NCI-H2081 treated with DMSO at 0.1 percent for 48 hours (cell line): ENCODE measurements at regions not wholly inside any gene's neighbourhood (a gene's known extent, or its start where the extent isn't known, plus 50 kb on each side); places are given as distances from the start of the nearest gene placed in this dataset.

ENCODE experiments used
- DNase-seq: peaks from one replicate; lab custom pipeline; 2025; lab: John Stamatoyannopoulos, UW

GRCh38 chr9:97747201-97747965 is 50.2 kb upstream of the XPA start:
- DNase-seq = no peak

- DNase-seq = no peak
These were observed 51.4 kb upstream of the XPA start for GRCh38 chr9:97748525-97748924.

GRCh38 chr9:97749928-97750327 is 52.8 kb upstream of the XPA start:
- no peak for DNase-seq

DNA sequence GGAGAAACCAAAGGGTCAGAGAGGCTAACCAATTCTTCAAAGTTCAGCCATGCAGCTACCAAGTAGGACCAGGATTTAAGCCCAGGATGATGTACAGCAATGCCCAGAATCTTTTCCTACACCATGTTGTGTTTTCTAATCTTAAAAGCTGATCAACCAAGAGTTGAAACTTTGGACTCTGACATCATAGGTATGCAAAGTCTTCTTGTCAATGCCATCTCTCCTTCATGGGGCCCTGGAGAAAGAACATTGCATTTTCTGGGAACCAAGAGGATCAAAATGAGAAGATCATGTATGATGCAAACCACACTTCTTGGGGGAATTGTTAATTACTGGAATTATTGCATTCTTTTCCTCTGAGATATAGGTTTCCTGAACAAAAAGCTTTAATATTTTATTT is 54.4 kb upstream of the XPA start:
- no peak for DNase-seq

DNA sequence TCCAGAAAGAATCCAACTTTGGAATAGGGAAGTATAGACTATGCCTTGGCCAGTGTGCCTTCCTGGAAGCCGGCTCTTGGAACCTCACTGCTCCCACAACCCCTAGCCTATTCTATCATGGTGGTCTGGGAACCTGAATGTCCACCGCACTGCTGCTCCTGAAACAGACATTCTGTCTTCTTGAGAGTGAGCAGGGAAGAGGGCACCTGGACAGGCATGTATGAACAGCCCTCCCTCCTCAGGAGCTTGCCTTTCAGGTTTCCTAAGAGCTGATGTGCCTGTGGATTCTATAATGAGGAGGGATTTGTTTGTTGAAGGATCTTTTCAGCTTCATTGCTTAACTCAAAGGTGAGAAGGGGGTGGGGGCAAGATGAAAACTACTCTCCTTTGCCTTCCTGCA is 55.1 kb upstream of the XPA start:
- no peak for DNase-seq

- DNase-seq = no peak
These were observed 56.2 kb upstream of the XPA start for GRCh38 chr9:97753364-97753763.

DNA sequence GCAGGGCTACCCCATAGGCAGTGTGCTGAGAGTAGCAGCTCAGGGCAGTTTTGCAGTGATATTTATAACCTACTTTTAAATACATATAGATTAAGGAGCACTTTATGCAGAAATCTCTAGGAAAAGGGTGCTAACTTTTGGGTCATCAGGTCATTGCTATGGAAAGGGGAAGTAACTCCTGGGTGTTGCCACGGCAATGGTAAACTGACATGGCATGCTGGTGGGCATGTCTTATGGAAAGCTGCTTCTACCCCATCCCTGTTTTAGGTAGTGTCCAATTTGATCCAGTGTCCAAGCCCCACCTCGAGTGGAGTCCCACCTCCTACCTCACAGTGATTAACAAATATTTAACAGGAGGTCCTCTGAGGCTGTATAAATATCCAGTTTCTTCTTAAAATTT is 56.8 kb upstream of the XPA start:
- DNase-seq = no peak

DNA sequence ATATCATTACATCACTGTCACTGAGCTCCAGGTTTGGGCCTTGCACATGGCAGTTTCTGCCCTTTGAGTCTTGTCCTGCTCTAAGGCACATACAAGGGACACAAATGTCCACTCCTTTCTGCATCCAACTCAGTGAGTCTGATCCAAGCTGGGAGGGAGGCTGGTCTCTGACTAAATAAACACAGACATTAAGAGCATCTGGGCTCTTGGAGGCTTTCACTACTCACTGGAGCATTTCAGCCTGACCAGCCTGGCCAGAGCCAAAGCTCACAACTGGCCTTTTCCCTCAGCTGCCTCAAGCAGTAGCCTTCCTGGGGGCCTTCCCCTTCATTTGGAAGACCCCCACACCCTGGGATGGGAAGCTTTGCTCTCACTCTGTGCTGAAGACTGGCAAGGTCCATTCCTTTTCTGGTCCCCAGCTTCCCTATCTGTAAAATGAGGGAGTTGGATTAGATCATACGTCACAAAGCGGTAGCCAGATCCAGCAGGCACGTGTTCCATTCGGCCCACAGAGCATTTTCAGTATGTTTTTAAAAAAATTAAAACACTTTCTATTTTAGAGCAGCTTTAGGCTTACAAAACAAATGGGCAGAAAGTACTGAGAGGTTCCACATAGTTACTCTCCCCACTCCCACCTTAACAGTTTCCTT is 58.6 kb upstream of the XPA start:
- DNase-seq = no peak

DNA sequence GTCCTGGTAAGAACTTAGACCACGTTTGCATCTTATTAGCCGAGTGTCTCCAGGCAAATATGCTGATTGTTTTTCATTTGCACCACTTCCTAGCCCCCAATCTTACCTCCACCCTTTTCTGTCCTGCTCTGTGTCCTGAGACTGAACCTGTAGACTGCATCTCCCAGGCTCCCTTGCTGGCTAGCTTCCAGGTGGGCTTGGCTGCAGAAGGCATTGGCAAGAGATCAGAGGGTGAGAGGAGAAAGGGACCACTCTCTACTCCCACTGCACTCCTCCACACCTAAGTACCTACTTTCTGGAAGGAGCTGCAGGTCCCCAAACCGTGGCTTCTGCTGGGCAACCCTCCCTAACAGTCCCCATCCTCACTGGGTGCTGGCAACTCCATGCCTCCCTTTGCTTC is 59.9 kb upstream of the XPA start:
- no peak for DNase-seq

GRCh38 chr9:97758334-97758916 is 61.3 kb upstream of the XPA start:
- DNase-seq = no peak

DNA sequence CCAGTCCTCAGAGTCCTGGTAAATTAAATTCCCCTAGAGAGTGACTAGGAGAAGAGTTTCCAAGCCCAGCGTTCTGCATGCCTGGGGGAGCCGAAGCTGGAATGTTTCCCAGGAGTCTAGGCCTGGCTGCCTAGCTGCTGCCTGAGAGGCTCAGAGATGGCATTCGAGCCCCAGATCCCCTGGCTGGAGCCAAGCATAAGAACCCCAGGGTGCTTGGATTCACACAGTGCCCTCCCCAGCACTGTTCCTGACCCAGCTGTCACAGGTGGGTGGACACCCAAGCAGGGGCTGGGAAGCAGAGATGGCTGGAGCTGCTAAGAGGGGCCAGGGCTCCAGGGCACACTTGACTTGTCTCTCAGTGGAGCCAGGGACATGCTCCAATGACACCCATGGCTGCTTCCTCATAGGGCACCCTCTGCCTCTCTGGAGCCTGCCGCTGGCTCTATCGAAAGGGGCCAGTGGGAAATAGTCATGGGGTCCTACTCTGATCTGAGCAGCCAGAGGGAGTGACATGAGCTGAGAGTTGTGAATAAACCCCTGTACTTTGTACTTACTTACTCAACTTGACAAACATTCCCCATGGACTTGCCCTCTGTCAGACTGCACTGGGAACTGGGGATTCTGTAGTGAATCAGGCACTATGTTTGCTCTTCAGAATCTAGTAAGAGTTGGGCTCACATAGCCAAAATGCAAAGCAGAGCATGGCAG is 62.6 kb upstream of the XPA start:
- DNase-seq = no peak

DNA sequence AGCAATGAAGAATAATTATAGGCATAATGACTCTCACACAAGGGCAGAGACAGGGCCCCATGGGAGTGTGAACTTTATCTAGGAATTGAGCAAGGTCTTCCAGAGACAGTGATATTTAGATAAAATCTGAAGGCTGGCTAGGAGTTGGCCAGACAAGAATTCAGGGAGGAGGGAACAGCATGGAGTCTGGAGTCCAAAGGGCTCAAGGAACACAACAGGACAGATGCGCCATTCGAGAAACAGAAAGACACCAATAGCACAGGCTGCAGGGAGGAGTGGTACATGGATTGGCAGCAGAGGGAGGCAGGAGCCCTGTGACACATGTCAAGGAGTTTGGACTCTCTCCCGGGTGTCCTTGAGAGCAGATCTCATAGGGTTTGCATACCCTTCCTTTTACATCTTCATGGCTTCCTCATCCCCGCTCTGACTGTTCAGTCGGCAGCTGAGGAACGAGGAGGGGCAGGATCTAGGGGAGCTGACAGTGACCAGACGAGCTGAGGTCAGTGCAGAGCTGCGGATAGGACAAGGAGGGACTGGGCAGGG is 64.0 kb upstream of the XPA start:
- DNase-seq = no peak

DNA sequence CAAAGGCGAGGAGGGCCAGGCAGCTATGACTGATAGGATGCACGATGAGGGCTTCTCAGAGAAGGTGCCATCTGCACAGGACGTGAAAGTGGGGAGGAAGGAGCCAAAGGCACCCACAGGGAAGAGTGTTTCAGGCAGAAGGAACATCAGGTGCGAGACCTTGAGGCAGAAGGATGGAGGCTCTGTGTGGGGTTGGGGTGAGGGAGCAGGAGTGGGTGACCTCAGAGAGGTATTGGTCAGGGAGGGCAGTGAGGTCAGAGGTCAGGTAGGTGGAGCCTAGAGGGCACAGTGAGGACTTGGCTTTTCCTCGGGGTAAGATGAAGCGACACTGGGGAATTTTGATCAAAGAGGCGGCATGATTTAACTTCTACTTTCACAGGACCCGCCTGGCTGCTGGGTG is 64.7 kb upstream of the XPA start:
- DNase-seq = no peak

GRCh38 chr9:97763874-97764273 is 66.7 kb upstream of the XPA start:
- DNase-seq = no peak

DNA sequence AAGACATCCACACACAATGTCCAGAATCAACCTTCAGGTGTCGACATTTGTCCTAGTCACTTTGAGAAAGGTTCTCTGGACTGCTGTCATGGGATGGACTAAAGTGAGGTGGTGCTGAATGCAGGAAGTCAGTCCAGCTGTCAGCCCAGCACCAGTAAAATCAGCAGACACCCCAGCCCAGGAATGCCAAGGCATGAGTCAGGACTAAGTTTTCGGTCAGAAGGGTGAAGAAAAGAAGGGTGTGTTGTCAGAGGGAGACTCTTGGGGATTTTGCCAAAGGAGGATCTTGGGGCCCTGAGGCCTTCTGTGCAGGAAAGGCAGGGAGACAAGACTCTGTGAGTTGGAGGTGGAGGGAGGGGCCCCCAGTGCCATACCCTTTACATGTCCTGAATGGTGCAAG is 69.0 kb upstream of the XPA start:
- DNase-seq = no peak

DNA sequence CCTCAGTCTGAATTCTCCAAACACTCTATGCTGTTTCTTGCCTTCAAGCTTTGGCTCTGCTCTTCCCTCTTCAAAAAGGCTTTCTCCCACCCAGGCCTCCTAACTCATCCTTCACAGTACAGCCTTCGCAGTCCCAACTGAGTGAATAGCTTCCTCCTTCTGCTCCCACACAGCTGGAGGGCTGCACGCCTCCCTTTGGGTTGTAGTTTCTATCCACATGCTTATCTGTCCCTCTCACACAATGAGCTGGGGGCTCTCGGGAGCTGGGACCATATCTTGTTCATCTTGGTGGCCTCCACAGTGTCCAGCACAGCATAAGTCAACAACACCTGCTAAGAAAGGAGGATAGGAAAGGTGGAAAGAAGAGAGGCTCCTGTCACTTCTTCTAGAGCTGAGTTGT is 69.5 kb upstream of the XPA start:
- DNase-seq = no peak

DNA sequence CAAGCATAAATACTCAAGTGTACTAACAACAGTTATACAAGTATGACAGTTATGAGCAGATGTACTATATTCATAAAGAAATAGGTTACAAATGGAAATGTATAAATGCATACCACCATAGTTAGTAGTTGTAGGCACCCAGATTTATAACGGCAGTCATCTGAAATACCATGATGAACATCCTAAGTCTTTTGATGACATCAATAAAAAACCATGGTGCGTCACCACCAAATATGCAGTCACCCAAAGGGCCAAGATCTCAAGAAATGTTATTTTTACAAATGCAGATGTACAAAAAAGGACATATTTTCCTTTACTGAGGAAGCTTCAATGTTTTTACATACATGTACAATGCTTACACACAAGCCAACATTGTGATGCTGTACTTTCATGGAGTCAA is 70.8 kb upstream of the XPA start:
- DNase-seq = no peak

DNA sequence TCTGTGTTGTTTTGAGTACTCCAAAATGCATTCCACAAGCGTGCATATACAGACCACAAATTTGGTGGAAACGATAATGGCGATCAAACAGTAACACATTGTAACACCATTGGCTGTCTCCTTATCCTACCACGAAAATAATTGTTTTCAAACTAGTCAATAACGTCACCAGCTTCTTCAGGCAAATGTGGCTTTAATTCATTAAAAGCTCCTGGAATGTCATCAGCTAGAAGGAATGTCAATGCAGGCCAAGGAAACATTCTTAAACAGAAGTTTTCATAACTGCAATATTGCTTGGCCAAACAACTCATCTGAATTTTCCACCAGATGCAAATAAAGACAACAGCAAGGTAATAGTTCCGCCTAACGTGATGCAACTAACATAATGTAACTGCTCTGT is 71.6 kb upstream of the XPA start:
- DNase-seq = no peak

- no peak for DNase-seq
These were observed 72.1 kb upstream of the XPA start for GRCh38 chr9:97769208-97769607.

GRCh38 chr9:97770808-97771372 is 73.8 kb upstream of the XPA start:
- DNase-seq = no peak

- DNase-seq = no peak
These were observed 74.5 kb upstream of the XPA start for GRCh38 chr9:97771641-97772040.

GRCh38 chr9:97772145-97772544 is 75.0 kb upstream of the XPA start:
- no peak for DNase-seq
